ENCODE measurements at regions not wholly inside any gene's neighbourhood (a gene's known extent, or its start where the extent isn't known, plus 50 kb on each side); places are given as distances from the start of the nearest gene placed in this dataset.
"Not testable (repeated sequence)": the region's sequence is repeated elsewhere in the genome, so short reads cannot be mapped to it uniquely, and the experiment has no call there.

GRCh38 chr7:32816409-32816948 lies 75.1 kb downstream of the KBTBD2 start:
- DNase-seq (ENCODE audit: low read depth in 1 of 2, low spot score in 1 of 2); H3K4me3 ChIP-seq (replicated peaks; ENCODE audit: insufficient read depth, low read length); H3K27ac ChIP-seq (replicated peaks); H3K27me3 ChIP-seq (ENCODE audit: insufficient read depth, poor library complexity, severe bottlenecking): not testable (repeated sequence)

- not testable (repeated sequence) for DNase-seq (ENCODE audit: low read depth in 1 of 2, low spot score in 1 of 2); H3K4me3 ChIP-seq (replicated peaks; ENCODE audit: insufficient read depth, low read length); H3K27me3 ChIP-seq (ENCODE audit: insufficient read depth, poor library complexity, severe bottlenecking); H3K27ac ChIP-seq (replicated peaks)
Measured at GRCh38 chr7:32814779-32815178, 76.8 kb downstream of the KBTBD2 start.

- TF ChIP-seq SPI1 (IDR thresholded peaks at IDR 0.05; ENCODE audit: borderline replicate concordance, low read depth) (no peak), GABPA (IDR thresholded peaks at IDR 0.05; ENCODE audit: low read depth) (no peak), REST (IDR thresholded peaks at IDR 0.05; ENCODE audit: insufficient replicate concordance, low read depth) (no peak), POLR2AphosphoS5 (IDR thresholded peaks at IDR 0.05; ENCODE audit: low read depth) (no peak), CTCF (IDR thresholded peaks at IDR 0.05; ENCODE audit: insufficient read depth, low read length) (no peak)
- no peak for DNase-seq (ENCODE audit: low read depth in 1 of 2, low spot score in 1 of 2)
- Histone ChIP-seq H3K27ac (replicated peaks) (no peak overlapping the region), H3K4me3 (replicated peaks; ENCODE audit: insufficient read depth, low read length) (no peak overlapping the region), H3K27me3 (ENCODE audit: insufficient read depth, poor library complexity, severe bottlenecking) (no peaks in the 10 kb centered on the region)
Measured at GRCh38 chr7:32809871-32810270, 81.7 kb downstream of the KBTBD2 start.

- DNase-seq (ENCODE audit: low read depth in 1 of 2, low spot score in 1 of 2): no peak
- no peak overlapping the region for H3K27ac ChIP-seq (replicated peaks)
- TF ChIP-seq CTCF (IDR thresholded peaks at IDR 0.05; ENCODE audit: insufficient read depth, low read length) (no peak), GABPA (IDR thresholded peaks at IDR 0.05; ENCODE audit: low read depth) (no peak), POLR2AphosphoS5 (IDR thresholded peaks at IDR 0.05; ENCODE audit: low read depth) (no peak), REST (IDR thresholded peaks at IDR 0.05; ENCODE audit: insufficient replicate concordance, low read depth) (no peak), SPI1 (IDR thresholded peaks at IDR 0.05; ENCODE audit: borderline replicate concordance, low read depth) (peak; percentile 53; the same call in 1 of the 2 replicates)
- no peaks in the 10 kb centered on the region for H3K27me3 ChIP-seq (ENCODE audit: insufficient read depth, poor library complexity, severe bottlenecking)
- H3K4me3 ChIP-seq (replicated peaks; ENCODE audit: insufficient read depth, low read length): no peak overlapping the region
Measured at GRCh38 chr7:32809347-32809746, 82.2 kb downstream of the KBTBD2 start.

GRCh38 chr7:32803406-32804141 lies 88.0 kb downstream of the KBTBD2 start:
- TF ChIP-seq CTCF (IDR thresholded peaks at IDR 0.05; ENCODE audit: insufficient read depth, low read length) (no peak), REST (IDR thresholded peaks at IDR 0.05; ENCODE audit: insufficient replicate concordance, low read depth) (no peak), POLR2AphosphoS5 (IDR thresholded peaks at IDR 0.05; ENCODE audit: low read depth) (no peak), SPI1 (IDR thresholded peaks at IDR 0.05; ENCODE audit: borderline replicate concordance, low read depth) (no peak; the same call in 1 of the 2 replicates), GABPA (IDR thresholded peaks at IDR 0.05; ENCODE audit: low read depth) (no peak)
- peak in 1 of 2 experiments; percentile 6 for DNase-seq (ENCODE audit: low read depth in 1 of 2, low spot score in 1 of 2)
- Histone ChIP-seq H3K4me3 (replicated peaks; ENCODE audit: insufficient read depth, low read length) (no peak overlapping the region), H3K27me3 (ENCODE audit: insufficient read depth, poor library complexity, severe bottlenecking) (no peaks in the 10 kb centered on the region), H3K27ac (replicated peaks) (no peak overlapping the region)

All from HL-60 (cell line).